H9 (cell line): ENCODE measurements at regions not wholly inside any gene's neighbourhood (a gene's known extent, or its start where the extent isn't known, plus 50 kb on each side); places are given as distances from the start of the nearest gene placed in this dataset.

Source experiments
- DNase-seq: peaks from one replicate; pipeline ENCODE4 v3.0.0-alpha.2; 2017
- H2AFZ ChIP-seq: one replicate; pipeline ENCODE4 v1.6.1; 2013; ENCODE audit warnings: mild to moderate bottlenecking, low read length, control low read depth, moderate library complexity
- H2AK5ac ChIP-seq: 2 replicates; pipeline ENCODE4 v1.6.1; 2013; ENCODE audit warnings: low read length, control low read depth, mixed read lengths; ENCODE audit not compliant: insufficient read length
- H2BK120ac ChIP-seq: one replicate; pipeline ENCODE4 v1.6.1; 2013; ENCODE audit warnings: low read depth, mild to moderate bottlenecking, low read length, control low read depth, inconsistent platforms; ENCODE audit not compliant: poor library complexity, severe bottlenecking
- H2BK12ac ChIP-seq: 2 replicates; pipeline ENCODE4 v1.6.1; 2013; ENCODE audit warnings: low read length, control low read depth, mixed read lengths, low read depth; ENCODE audit not compliant: insufficient read length
- H2BK15ac ChIP-seq: 2 replicates; pipeline ENCODE4 v1.6.1; 2013; ENCODE audit warnings: low read depth, low read length, control low read depth
- H2BK20ac ChIP-seq: one replicate; pipeline ENCODE4 v1.6.1; 2013; ENCODE audit warnings: low read depth, mild to moderate bottlenecking, low read length, control low read depth, inconsistent platforms; ENCODE audit not compliant: poor library complexity, severe bottlenecking
- H2BK5ac ChIP-seq: 2 replicates; pipeline ENCODE4 v1.6.1; 2013; ENCODE audit warnings: low read length, control low read depth, mixed read lengths; ENCODE audit not compliant: insufficient read length
- H3K14ac ChIP-seq: 2 replicates; pipeline ENCODE4 v1.6.1; 2013; ENCODE audit warnings: low read length, control low read depth; ENCODE audit not compliant: insufficient read depth
- H3K18ac ChIP-seq: 2 replicates; pipeline ENCODE4 v1.6.1; 2013; ENCODE audit warnings: low read depth, mild to moderate bottlenecking, mixed read lengths, low read length, control low read depth; ENCODE audit not compliant: insufficient read length
- H3K23ac ChIP-seq: 2 replicates; pipeline ENCODE4 v1.6.1; 2013; ENCODE audit warnings: low read length, control low read depth, mixed read lengths, low read depth; ENCODE audit not compliant: insufficient read length
- H3K23me2 ChIP-seq: 2 replicates; pipeline ENCODE4 v1.6.1; 2013; ENCODE audit warnings: low read depth, mild to moderate bottlenecking, mixed read lengths, low read length, control low read depth; ENCODE audit not compliant: insufficient read length, poor library complexity, severe bottlenecking
- H3K27ac ChIP-seq: 2 replicates; pipeline ENCODE4 v1.5.1; 2013; ENCODE audit warnings: low read length, control low read depth, mixed read lengths, low read depth; ENCODE audit not compliant: insufficient read length
- H3K27me3 ChIP-seq: 2 replicates; pipeline ENCODE4 v1.6.1; 2013; ENCODE audit warnings: low read length, control low read depth, inconsistent platforms; ENCODE audit not compliant: insufficient read depth
- H3K4ac ChIP-seq: 2 replicates; pipeline ENCODE4 v1.6.1; 2013; ENCODE audit warnings: low read depth, mild to moderate bottlenecking, control low read depth, inconsistent platforms, low read length, moderate library complexity
- H3K4me1 ChIP-seq: 2 replicates; pipeline ENCODE4 v1.6.1; 2013; ENCODE audit warnings: low read length, control low read depth, inconsistent platforms; ENCODE audit not compliant: insufficient read depth
- H3K4me2 ChIP-seq: 2 replicates; pipeline ENCODE4 v1.6.1; 2013; ENCODE audit warnings: low read length, control low read depth, mixed read lengths; ENCODE audit not compliant: insufficient read length, insufficient read depth
- H3K56ac ChIP-seq: 2 replicates; pipeline ENCODE4 v1.6.1; 2013; ENCODE audit warnings: low read depth, mild to moderate bottlenecking, mixed read lengths, low read length, control low read depth; ENCODE audit not compliant: insufficient read length
- H3K79me1 ChIP-seq: 2 replicates; pipeline ENCODE4 v1.6.1; 2013; ENCODE audit warnings: low read depth, mild to moderate bottlenecking, moderate library complexity, low read length, control low read depth, inconsistent platforms; ENCODE audit not compliant: insufficient read depth, poor library complexity, severe bottlenecking
- H3K79me2 ChIP-seq: 2 replicates; pipeline ENCODE4 v1.6.1; 2013; ENCODE audit warnings: low read length, control low read depth, inconsistent platforms; ENCODE audit not compliant: insufficient read depth
- H3K9ac ChIP-seq: 2 replicates; pipeline ENCODE4 v1.6.1; 2013; ENCODE audit warnings: low read length, control low read depth, mixed read lengths; ENCODE audit not compliant: insufficient read length; ENCODE audit errors: extremely low read depth
- H3K9me3 ChIP-seq: one replicate; pipeline ENCODE4 v1.6.1; 2013; ENCODE audit warnings: low read depth, low read length, inconsistent platforms; ENCODE audit not compliant: control insufficient read depth
- H3T11ph ChIP-seq: one replicate; pipeline ENCODE4 v1.6.1; 2013; ENCODE audit warnings: mild to moderate bottlenecking, low read length, control low read depth, inconsistent platforms
- H4K20me1 ChIP-seq: one replicate; pipeline ENCODE4 v1.6.1; 2013; ENCODE audit not compliant: control insufficient read depth, insufficient read length, insufficient read depth
- H4K5ac ChIP-seq: 2 replicates; pipeline ENCODE4 v1.6.1; 2013; ENCODE audit warnings: low read depth, mild to moderate bottlenecking, mixed read lengths, low read length, control low read depth; ENCODE audit not compliant: insufficient read length
- H4K8ac ChIP-seq: replicated peaks from 2 replicates; pipeline ENCODE4 v1.6.1; 2013; ENCODE audit warnings: low read length, control low read depth, mixed read lengths, low read depth; ENCODE audit not compliant: insufficient read length
- H4K91ac ChIP-seq: 2 replicates; pipeline ENCODE4 v1.6.1; 2013; ENCODE audit warnings: low read depth, mild to moderate bottlenecking, moderate library complexity, mixed read lengths, low read length, control low read depth; ENCODE audit not compliant: insufficient read length
- H3K27ac Mint-ChIP-seq, 3 experiments: 2 replicates in 2 of 3; 3 replicates in 1 of 3; pipeline ENCODE4 v1.8.0; 2020 to 2021; ENCODE audit warnings: mixed read lengths in 3 of 3, mild to moderate bottlenecking in 1 of 3, moderate library complexity in 1 of 3
- H3K27me3 Mint-ChIP-seq: 2 replicates; pipeline ENCODE4 v1.8.0; 2021; ENCODE audit warnings: low read depth, mild to moderate bottlenecking, moderate library complexity, mixed read lengths
- H3K36me3 Mint-ChIP-seq, 3 experiments: 2 replicates in 2 of 3; 3 replicates in 1 of 3; pipeline ENCODE4 v1.8.0; 2020 to 2021; ENCODE audit warnings: low read depth in 3 of 3, mixed read lengths in 3 of 3; ENCODE audit not compliant: insufficient read depth in 1 of 3
- H3K4me1 Mint-ChIP-seq, 2 experiments: 2 replicates each; pipeline ENCODE4 v1.8.0; 2020; ENCODE audit warnings: mixed read lengths in 2 of 2
- H3K4me3 Mint-ChIP-seq, 2 experiments: 2 replicates in 1 of 2; 3 replicates in 1 of 2; pipeline ENCODE4 v1.8.0; 2020 to 2021; ENCODE audit warnings: mild to moderate bottlenecking in 2 of 2, mixed read lengths in 2 of 2, moderate library complexity in 1 of 2
- H3K9me3 Mint-ChIP-seq, 2 experiments: 2 replicates in 1 of 2; 3 replicates in 1 of 2; pipeline ENCODE4 v1.8.0; 2020; ENCODE audit warnings: mild to moderate bottlenecking in 2 of 2, mixed read lengths in 2 of 2, moderate library complexity in 1 of 2
- WGBS: extraction: QIAGEN DNeasy Blood & Tissue Kit; methylation state at CpG from one replicate; pipeline ENCODE4 v1.1.7; 2013; ENCODE audit warnings: missing lambda C conversion rate, low lambda C conversion rate, mixed read lengths; ENCODE audit not compliant: insufficient read length; ENCODE audit errors: extremely low coverage; 5-methylcytosine and 5-hydroxymethylcytosine counted together
- TF ChIP-seq, protein P1 (sequence below): fragments of 200-600 bp; sonication (generic); conservative IDR thresholded peaks from 3 replicates; pipeline ENCODE4 v1.8.0; 2021; ENCODE audit warnings: antibody characterized with exemption, mild to moderate bottlenecking

GRCh38 chr1:209037064-209037463 is 546.5 kb upstream of the CAMK1G start:
- H3K56ac ChIP-seq: no peak overlapping the region
- no peak overlapping the region for H4K8ac ChIP-seq
- Mint-ChIP-seq H3K9me3 (no peaks in the 10 kb centered on the region), H3K4me1 (0 out of 4 replicates have a peak, but pooled peaks cover 0 to 3% of the 10 kb centered on the region in 2 experiments), H3K27me3 (no peaks in the 10 kb centered on the region; the same call in 1 of the 2 replicates), H3K27ac (no peak overlapping the region), H3K36me3 (no peaks in the 10 kb centered on the region), H3K4me3 (no peak overlapping the region)
- H3K18ac ChIP-seq: no peak overlapping the region
- H3K4me1 ChIP-seq: no peaks in the 10 kb centered on the region
- H3K79me1 ChIP-seq: no peaks in the 10 kb centered on the region
- no peak overlapping the region for H3T11ph ChIP-seq
- H2AFZ ChIP-seq: no peak overlapping the region
- H3K27ac ChIP-seq: no peak overlapping the region
- no peak for DNase-seq
- no peak overlapping the region for H2BK15ac ChIP-seq
- H4K20me1 ChIP-seq: no peaks in the 10 kb centered on the region
- H3K23ac ChIP-seq: no peak overlapping the region
- H2BK120ac ChIP-seq: no peak overlapping the region
- no peak overlapping the region for H3K9ac ChIP-seq
- no peak overlapping the region for H2BK20ac ChIP-seq
- H4K91ac ChIP-seq: no peak overlapping the region
- H3K23me2 ChIP-seq: no peaks in the 10 kb centered on the region
- no peak overlapping the region for H3K4ac ChIP-seq
- no CpG with 5 or more reads among the region's 1 CpG for WGBS
- H3K79me2 ChIP-seq: no peaks in the 10 kb centered on the region
- H4K5ac ChIP-seq: no peak overlapping the region
- TF ChIP-seq, protein P1, sequence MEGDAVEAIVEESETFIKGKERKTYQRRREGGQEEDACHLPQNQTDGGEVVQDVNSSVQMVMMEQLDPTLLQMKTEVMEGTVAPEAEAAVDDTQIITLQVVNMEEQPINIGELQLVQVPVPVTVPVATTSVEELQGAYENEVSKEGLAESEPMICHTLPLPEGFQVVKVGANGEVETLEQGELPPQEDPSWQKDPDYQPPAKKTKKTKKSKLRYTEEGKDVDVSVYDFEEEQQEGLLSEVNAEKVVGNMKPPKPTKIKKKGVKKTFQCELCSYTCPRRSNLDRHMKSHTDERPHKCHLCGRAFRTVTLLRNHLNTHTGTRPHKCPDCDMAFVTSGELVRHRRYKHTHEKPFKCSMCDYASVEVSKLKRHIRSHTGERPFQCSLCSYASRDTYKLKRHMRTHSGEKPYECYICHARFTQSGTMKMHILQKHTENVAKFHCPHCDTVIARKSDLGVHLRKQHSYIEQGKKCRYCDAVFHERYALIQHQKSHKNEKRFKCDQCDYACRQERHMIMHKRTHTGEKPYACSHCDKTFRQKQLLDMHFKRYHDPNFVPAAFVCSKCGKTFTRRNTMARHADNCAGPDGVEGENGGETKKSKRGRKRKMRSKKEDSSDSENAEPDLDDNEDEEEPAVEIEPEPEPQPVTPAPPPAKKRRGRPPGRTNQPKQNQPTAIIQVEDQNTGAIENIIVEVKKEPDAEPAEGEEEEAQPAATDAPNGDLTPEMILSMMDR: no peak
- no peak overlapping the region for H2BK5ac ChIP-seq
- H2BK12ac ChIP-seq: no peak overlapping the region
- H3K9me3 ChIP-seq: no peaks in the 10 kb centered on the region
- no peak overlapping the region for H2AK5ac ChIP-seq
- H3K4me2 ChIP-seq: no peak overlapping the region
- no peak overlapping the region for H3K14ac ChIP-seq
- no peaks in the 10 kb centered on the region for H3K27me3 ChIP-seq
